ENCODE measurements at regions not wholly inside any gene's neighbourhood (a gene's known extent, or its start where the extent isn't known, plus 50 kb on each side); places are given as distances from the start of the nearest gene placed in this dataset.

DNA sequence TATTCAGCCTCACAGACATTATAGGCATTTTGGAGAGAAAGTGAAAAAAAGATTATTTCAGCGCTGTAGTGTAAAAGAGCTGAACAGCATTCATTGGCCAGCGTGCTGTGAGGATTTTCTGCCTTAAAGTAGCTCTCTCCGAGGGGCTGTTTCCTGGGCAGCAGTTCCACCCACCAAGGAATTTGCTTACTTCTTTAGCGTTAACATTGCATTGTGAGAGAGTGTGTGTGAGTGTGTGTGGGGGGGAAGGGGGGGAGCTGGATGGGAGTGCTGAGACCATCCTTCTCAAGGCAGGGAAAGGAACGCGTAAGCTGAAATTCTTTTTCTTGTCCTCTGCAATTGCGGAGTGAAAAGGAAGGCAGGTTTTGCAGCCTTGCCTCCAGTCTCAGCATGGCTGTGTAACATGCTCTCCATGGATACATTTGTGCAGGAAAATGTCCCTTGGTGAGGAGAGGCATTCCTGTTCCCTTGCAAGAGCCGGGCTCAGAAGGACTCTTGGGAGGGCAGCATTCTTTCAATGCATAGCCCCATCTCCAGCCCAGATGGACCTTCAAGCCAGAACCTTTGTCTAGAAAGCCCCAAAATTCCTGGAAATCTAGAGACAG, 159.9 kb upstream of the NAV2 start:
- no TSS peak for BruUV-seq (replicated peaks)
- CTCF ChIA-PET, result interaction anchor here (0.6 to 0.7 kb wide), 2 partner anchors 22 to 511 kb away, joined by 3 to 4 read pairs; no protein-coding TSS in a partner anchor
- Histone ChIP-seq H3K36me3 (ENCODE audit: insufficient read depth, low read length, poor library complexity, severe bottlenecking) (no peaks in the 10 kb centered on the region), H3K4me1 (ENCODE audit: insufficient read depth, low read length, poor library complexity, severe bottlenecking) (no peaks in the 10 kb centered on the region), H3K4me3 (ENCODE audit: low read depth, low read length, poor library complexity, severe bottlenecking) (no peak overlapping the region), H3K27me3 (replicated peaks; ENCODE audit: insufficient read depth, low read depth, low read length, poor library complexity) (no peaks in the 10 kb centered on the region), H3K9me3 (ENCODE audit: low read depth, low read length, poor library complexity, severe bottlenecking) (no peaks in the 10 kb centered on the region), H3K27ac (ENCODE audit: low read depth, low read length, poor library complexity, severe bottlenecking) (no peak overlapping the region)
- intact Hi-C loops (cut with micrococcal nuclease; ENCODE audit: unreplicated experiment), result loop anchor here (1.0 to 5.0 kb wide), 4 partner anchors 225 to 481 kb away; no protein-coding TSS in a partner anchor
- TF ChIP-seq, protein P1, sequence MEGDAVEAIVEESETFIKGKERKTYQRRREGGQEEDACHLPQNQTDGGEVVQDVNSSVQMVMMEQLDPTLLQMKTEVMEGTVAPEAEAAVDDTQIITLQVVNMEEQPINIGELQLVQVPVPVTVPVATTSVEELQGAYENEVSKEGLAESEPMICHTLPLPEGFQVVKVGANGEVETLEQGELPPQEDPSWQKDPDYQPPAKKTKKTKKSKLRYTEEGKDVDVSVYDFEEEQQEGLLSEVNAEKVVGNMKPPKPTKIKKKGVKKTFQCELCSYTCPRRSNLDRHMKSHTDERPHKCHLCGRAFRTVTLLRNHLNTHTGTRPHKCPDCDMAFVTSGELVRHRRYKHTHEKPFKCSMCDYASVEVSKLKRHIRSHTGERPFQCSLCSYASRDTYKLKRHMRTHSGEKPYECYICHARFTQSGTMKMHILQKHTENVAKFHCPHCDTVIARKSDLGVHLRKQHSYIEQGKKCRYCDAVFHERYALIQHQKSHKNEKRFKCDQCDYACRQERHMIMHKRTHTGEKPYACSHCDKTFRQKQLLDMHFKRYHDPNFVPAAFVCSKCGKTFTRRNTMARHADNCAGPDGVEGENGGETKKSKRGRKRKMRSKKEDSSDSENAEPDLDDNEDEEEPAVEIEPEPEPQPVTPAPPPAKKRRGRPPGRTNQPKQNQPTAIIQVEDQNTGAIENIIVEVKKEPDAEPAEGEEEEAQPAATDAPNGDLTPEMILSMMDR (conservative IDR thresholded peaks at IDR 0.05; ENCODE audit: low read depth, low read length), result no peak
- TF ChIP-seq EZH2 (IDR thresholded peaks at IDR 0.05; ENCODE audit: borderline replicate concordance, low read depth, low read length, poor library complexity, severe bottlenecking), result no peak
- DNase-seq (ENCODE audit: low spot score), result no peak
- POLR2A ChIA-PET (ENCODE audit: low non-redundant PET), result no interaction called here

DNA sequence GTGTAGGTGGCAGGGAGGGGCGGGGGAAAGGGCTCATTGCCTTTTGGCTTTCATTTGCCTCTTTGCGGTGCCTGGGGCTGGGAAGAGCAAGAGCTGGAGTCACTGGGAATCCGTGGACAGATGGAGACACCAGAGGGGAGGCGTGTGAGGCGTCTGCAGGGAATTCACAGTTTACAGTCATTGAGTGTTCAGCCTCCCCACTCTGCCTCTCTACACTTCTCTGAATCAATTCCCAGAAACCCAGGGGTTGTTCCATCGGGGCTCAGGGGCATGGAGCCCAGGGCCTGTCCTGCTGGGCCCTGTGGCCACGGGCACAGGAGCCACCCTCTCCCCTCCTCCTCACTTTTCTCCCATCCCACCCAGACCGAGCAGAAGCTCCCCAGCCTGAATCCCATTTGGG, 160.5 kb upstream of the NAV2 start:
- H3K36me3 ChIP-seq (ENCODE audit: insufficient read depth, low read length, poor library complexity, severe bottlenecking), result no peaks in the 10 kb centered on the region
- H3K4me1 ChIP-seq (ENCODE audit: insufficient read depth, low read length, poor library complexity, severe bottlenecking), result no peaks in the 10 kb centered on the region
- no peak overlapping the region for H3K4me3 ChIP-seq (ENCODE audit: low read depth, low read length, poor library complexity, severe bottlenecking)
- ChIA-PET CTCF (interaction anchor here (0.6 to 0.7 kb wide), 3 partner anchors 23 to 511 kb away, joined by 3 to 4 read pairs (median 3); no protein-coding TSS in a partner anchor), POLR2A (ENCODE audit: low non-redundant PET) (no interaction called here)
- no peak for TF ChIP-seq EZH2 (IDR thresholded peaks at IDR 0.05; ENCODE audit: borderline replicate concordance, low read depth, low read length, poor library complexity, severe bottlenecking)
- TF ChIP-seq, protein P1 (conservative IDR thresholded peaks at IDR 0.05; ENCODE audit: low read depth, low read length), result no peak
- H3K27ac ChIP-seq (ENCODE audit: low read depth, low read length, poor library complexity, severe bottlenecking), result no peak overlapping the region
- no peaks in the 10 kb centered on the region for H3K9me3 ChIP-seq (ENCODE audit: low read depth, low read length, poor library complexity, severe bottlenecking)
- no peak for DNase-seq (ENCODE audit: low spot score)
- no TSS peak for BruUV-seq (replicated peaks)
- intact Hi-C loops (cut with micrococcal nuclease; ENCODE audit: unreplicated experiment), result loop anchor here (5.0 kb wide), 1 partner anchor 225 kb away; no protein-coding TSS in a partner anchor
- peaks cover 3% of the 10 kb centered on the region for H3K27me3 ChIP-seq (replicated peaks; ENCODE audit: insufficient read depth, low read depth, low read length, poor library complexity)

DNA sequence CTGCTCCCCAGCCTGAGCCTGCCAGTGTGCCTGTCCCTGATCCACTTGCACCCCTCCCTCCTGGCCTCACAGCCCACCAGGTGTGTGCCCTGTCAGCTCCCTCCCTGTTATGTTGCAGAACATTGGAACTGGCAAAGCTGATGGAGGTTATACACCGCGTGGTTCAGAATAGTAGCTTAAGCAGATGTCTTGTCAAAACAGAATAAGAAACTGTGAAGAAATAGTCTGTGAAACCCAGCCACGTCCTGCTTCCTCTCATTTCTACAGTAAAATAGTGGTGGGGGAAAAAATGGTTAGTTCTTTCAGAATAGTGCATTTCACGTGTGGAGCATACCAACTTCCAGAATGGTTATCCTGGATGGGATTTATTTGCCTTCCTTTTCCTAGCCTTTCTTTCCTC, 161.2 kb upstream of the NAV2 start:
- H3K27ac ChIP-seq (ENCODE audit: low read depth, low read length, poor library complexity, severe bottlenecking), result no peak overlapping the region
- H3K4me3 ChIP-seq (ENCODE audit: low read depth, low read length, poor library complexity, severe bottlenecking), result no peak overlapping the region
- CTCF ChIA-PET, result interaction anchor here (0.7 kb wide), 1 partner anchor 382 kb away, joined by 3 read pairs; no protein-coding TSS in a partner anchor
- no peaks in the 10 kb centered on the region for H3K4me1 ChIP-seq (ENCODE audit: insufficient read depth, low read length, poor library complexity, severe bottlenecking)
- TF ChIP-seq, protein P1 (conservative IDR thresholded peaks at IDR 0.05; ENCODE audit: low read depth, low read length), result no peak
- TF ChIP-seq EZH2 (IDR thresholded peaks at IDR 0.05; ENCODE audit: borderline replicate concordance, low read depth, low read length, poor library complexity, severe bottlenecking), result no peak
- no peak for DNase-seq (ENCODE audit: low spot score)
- BruUV-seq (replicated peaks), result no TSS peak
- no peaks in the 10 kb centered on the region for H3K9me3 ChIP-seq (ENCODE audit: low read depth, low read length, poor library complexity, severe bottlenecking)
- no peaks in the 10 kb centered on the region for H3K36me3 ChIP-seq (ENCODE audit: insufficient read depth, low read length, poor library complexity, severe bottlenecking)
- POLR2A ChIA-PET (ENCODE audit: low non-redundant PET), result no interaction called here
- H3K27me3 ChIP-seq (replicated peaks; ENCODE audit: insufficient read depth, low read depth, low read length, poor library complexity), result peaks cover 3% of the 10 kb centered on the region
- intact Hi-C loops (cut with micrococcal nuclease; ENCODE audit: unreplicated experiment), result loop anchor here (5.0 kb wide), 1 partner anchor 224 kb away; no protein-coding TSS in a partner anchor

All from A673 (cell line).